Amniotic stem cell (primary cell): ENCODE measurements at regions not wholly inside any gene's neighbourhood (a gene's known extent, or its start where the extent isn't known, plus 50 kb on each side); places are given as distances from the start of the nearest gene placed in this dataset.
"Not testable (repeated sequence)": the region's sequence is repeated elsewhere in the genome, so short reads cannot be mapped to it uniquely, and the experiment has no call there.

Experiments
- DNase-seq: peaks from one replicate; lab custom pipeline; 2025; lab: John Stamatoyannopoulos, UW

GRCh38 chr14:53742233-53742620 is 214.4 kb downstream of the BMP4 start:
- no peak for DNase-seq

DNA sequence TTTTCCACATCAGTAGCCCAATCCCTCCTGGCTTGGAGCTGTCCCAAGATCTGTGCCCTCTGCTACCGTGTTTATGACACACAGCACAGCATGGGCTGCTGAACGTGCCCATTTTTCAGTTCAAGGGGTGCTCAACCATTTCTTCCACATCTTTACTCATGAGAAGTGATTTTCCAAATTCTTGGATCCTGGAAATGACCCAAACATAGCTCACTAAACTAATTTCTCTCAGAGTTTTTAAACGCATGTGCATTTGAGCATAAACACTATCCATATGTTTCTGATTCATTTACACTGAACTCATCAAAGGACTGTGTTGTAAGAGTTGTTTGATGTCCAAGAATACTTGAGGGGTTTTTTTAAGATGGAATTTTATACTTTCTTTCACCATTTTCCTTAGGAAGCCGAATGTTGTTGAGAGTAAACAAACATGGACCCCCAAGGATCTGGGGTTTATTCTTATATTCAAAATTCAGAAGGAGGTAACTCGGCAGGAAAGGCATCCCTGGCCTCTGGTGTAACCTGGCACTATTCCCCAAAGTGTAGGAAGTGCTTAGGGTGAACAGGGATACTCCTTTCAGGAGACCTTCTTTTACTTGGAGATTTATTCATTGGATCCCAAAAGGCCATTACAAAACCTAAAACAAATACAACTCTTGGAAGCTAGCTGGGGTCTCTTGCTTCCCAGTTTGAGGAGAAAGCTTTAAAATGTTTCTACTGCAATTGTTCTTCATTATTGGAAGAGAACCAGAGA is 215.0 kb downstream of the BMP4 start:
- DNase-seq, result no peak

DNA sequence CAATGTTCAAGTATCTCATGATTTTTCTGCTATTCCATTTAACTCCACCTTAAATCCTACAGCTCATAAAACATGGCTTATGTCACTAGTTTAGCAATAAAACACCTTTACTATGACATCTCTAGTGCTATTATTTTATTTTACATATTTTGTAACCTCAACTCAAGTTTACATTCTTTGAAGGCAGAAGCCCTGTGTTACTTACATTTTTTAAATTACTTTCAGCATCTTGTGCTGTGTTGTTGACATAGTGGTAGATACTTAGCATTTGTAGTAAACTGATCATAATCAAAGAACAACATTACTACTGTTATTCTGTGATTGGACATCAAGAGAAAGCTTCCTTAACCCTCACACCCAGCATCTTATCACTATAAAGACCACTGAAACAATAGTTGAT is 216.1 kb downstream of the BMP4 start:
- no peak for DNase-seq

DNA sequence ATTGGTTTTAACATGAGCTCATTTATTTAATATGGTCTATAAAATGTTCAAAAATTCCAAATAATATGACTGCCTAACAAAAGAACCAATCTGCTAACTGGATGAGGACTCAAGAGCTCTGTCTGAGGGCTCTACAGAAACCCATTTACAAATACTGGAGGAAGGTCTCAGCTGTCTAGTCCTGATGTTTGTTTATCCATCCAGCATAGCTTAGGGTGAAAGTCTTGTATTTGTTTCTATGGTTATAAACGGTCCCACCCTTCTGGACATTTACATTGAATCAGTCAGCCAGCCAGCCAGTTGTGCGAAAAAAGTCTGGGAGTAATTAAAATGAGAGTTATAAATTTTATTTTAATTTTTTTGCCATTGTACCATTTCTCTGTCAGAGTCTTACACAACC is 220.7 kb downstream of the BMP4 start:
- DNase-seq, result no peak

DNA sequence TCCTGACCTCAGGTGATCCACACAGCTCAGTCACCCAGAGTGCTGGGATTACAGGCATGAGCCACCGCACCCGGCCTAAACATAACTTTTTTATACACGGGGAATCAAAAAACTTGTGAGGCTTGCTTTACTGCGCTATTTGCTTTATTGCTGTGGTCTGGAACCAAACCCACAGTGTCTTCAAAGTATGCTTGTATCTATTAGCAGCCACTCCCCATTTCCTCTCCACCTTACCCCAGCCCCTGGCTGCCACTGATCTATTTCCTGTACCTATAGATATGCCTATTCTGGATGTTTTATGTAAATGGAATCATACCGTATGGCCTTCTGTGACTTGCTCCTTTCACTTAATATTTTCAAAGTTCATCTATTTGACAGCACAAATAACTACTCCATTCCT is 233.4 kb downstream of the BMP4 start:
- no peak for DNase-seq

- DNase-seq, result no peak
These were observed 237.1 kb downstream of the BMP4 start for GRCh38 chr14:53719536-53719935.

GRCh38 chr14:53716578-53716977 is 240.0 kb downstream of the BMP4 start:
- DNase-seq, result no peak

DNA sequence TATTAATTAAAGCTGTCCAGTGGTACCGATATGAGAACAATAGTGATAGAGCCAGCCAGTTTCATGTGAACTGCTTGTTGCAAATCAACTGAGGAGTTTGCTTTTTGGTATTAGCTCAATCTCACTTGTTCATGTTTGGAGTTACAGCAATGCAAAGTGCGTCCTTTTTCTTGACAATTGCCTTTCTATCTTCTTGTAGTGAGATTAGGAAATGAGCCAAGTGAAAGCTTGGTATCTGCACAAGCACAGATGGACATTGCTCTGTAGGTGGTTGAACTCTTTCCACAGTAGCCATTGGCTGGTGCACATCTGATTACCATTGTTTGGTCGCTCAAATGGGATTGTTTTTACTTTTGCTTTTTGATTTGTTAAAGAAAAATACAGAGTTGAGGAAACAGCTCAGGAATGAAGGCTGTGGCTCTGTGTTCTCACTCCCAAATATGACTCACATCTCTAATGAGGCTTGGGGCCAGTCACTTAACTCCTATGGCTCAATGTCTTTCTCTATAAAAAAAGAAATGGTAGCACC is 241.4 kb downstream of the BMP4 start:
- DNase-seq, result peak; percentile 14

- DNase-seq, result no peak
These were observed 242.0 kb downstream of the BMP4 start for GRCh38 chr14:53714495-53715192.

GRCh38 chr14:53712901-53713300 is 243.7 kb downstream of the BMP4 start:
- DNase-seq, result not testable (repeated sequence)

DNA sequence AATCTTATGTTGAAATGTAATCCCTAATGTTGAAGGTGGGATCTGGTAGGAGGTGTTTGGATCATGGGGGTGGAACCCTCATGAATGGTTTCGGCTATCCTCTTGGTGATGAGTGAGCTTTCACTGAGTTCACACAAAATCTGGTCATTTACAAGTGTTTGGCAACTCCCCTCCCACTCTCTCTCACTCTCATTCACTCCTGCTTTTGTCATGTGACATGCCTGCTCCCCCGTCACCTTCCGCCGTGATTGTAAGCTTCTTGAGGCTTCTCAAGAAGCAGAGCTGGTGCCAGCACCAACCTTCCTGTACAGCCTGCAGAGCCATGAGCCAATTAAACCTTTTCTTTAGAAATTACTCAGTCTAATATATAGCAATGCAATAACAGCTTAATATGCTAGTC is 245.4 kb downstream of the BMP4 start:
- no peak for DNase-seq

DNA sequence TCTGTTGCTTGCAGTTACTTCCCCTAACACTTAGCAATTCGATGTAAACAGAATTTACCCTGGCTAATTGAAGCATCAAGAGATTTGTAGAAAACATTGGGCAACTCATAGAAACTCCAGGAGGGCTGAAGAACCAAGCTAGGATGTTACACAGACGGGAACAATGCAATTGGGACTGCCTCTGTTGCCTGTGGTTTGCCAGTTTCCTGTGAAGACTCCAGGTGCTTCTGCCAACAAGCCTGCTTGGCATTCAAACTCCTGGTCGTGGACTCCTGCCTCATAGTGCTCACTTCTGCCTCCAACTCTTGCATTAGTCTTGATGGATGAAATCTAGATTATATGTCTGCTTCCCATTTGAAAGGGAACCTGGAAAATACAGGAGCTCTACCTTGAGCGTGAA is 246.0 kb downstream of the BMP4 start:
- no peak for DNase-seq

GRCh38 chr14:53709381-53709780 is 247.2 kb downstream of the BMP4 start:
- DNase-seq, result no peak

- DNase-seq, result no peak
These were observed 253.2 kb downstream of the BMP4 start for GRCh38 chr14:53703457-53703856.

- no peak for DNase-seq
These were observed 255.3 kb downstream of the BMP4 start for GRCh38 chr14:53701108-53701875.

GRCh38 chr14:53696217-53696965 is 260.2 kb downstream of the BMP4 start:
- no peak for DNase-seq

GRCh38 chr14:53695692-53696214 is 260.9 kb downstream of the BMP4 start:
- DNase-seq, result no peak

GRCh38 chr14:53692885-53693284 is 263.7 kb downstream of the BMP4 start:
- DNase-seq, result no peak

DNA sequence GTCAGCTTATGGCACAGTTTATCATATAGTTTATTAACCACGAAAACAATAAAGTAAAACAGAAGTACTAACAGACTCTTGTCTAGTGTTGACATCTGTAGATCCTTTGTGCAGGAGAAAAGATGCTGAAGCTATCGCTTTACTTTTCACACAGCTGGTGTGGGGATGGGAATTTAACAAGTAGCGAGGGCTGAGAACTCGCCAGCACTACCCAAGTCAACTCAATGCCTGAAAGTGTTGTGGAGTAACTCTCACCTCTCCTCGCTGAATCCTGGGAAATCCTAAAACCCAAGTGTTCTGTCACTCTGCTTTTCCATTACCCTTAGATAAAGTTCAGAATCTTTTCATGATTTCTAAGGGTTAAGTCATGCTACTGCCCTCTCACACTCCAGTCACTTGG is 264.2 kb downstream of the BMP4 start:
- DNase-seq, result no peak

- no peak for DNase-seq
These were observed 273.4 kb downstream of the BMP4 start for GRCh38 chr14:53683229-53683628.

- no peak for DNase-seq
These were observed 284.1 kb downstream of the BMP4 start for GRCh38 chr14:53672526-53672925.

DNA sequence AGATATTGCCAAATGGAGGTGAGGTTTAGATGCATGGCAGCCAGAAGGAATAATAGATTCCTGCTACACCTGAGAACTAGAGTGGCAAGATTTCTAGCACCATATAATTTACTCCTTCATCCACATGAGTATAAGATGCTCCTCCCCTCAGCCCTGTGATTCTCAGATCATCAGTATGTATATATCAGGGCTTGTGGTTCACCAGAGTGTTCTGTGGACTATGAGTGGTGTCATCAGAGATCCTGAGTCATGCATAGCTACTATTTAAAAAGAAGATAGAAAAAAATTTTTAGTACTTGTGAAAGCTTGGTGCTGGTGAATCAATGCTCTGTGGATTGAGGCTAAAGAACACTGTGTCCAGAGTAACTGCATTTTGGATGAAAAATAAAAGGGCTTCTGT is 285.9 kb downstream of the BMP4 start:
- peak; percentile 5 for DNase-seq
